ENCODE measurements at regions not wholly inside any gene's neighbourhood (a gene's known extent, or its start where the extent isn't known, plus 50 kb on each side); places are given as distances from the start of the nearest gene placed in this dataset.

DNA sequence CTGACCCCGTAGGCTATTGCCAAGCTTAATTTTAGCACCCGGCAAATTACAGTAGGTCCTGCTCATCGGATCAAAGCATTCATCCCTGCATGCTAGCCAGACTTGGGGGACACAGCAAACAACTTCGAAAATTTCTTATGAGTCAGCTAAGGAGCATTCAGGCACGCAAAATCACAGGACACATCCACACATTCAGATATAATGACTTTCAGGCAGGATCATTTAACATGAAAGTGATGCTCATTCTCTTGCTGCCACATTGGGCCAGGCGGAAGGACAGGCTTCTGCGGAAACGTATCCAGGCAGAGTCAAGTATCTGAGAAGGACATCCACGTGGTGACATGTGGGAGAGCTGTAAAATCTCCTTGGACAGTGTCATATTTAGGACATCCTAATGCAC is 474.0 kb upstream of the NRP1 start:
- TF ChIP-seq, protein P1, sequence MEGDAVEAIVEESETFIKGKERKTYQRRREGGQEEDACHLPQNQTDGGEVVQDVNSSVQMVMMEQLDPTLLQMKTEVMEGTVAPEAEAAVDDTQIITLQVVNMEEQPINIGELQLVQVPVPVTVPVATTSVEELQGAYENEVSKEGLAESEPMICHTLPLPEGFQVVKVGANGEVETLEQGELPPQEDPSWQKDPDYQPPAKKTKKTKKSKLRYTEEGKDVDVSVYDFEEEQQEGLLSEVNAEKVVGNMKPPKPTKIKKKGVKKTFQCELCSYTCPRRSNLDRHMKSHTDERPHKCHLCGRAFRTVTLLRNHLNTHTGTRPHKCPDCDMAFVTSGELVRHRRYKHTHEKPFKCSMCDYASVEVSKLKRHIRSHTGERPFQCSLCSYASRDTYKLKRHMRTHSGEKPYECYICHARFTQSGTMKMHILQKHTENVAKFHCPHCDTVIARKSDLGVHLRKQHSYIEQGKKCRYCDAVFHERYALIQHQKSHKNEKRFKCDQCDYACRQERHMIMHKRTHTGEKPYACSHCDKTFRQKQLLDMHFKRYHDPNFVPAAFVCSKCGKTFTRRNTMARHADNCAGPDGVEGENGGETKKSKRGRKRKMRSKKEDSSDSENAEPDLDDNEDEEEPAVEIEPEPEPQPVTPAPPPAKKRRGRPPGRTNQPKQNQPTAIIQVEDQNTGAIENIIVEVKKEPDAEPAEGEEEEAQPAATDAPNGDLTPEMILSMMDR (IDR thresholded peaks at IDR 0.05), result no peak
- Histone ChIP-seq H3K4me3 (no peak overlapping the region), H3K27me3 (no peaks in the 10 kb centered on the region), H3K27ac (no peak overlapping the region), H3K9me3 (no peaks in the 10 kb centered on the region), H3K4me1 (no peaks in the 10 kb centered on the region), H3K36me3 (no peaks in the 10 kb centered on the region)
- no peak for DNase-seq (ENCODE audit: low spot score in 2 of 2)
- intact Hi-C loops (cut with DNase I), result no loop called here

GRCh38 chr10:33807531-33808359 is 473.3 kb upstream of the NRP1 start:
- Histone ChIP-seq H3K27ac (no peak overlapping the region), H3K27me3 (no peaks in the 10 kb centered on the region), H3K4me3 (no peak overlapping the region), H3K36me3 (no peaks in the 10 kb centered on the region), H3K9me3 (no peaks in the 10 kb centered on the region), H3K4me1 (no peaks in the 10 kb centered on the region)
- intact Hi-C loops (cut with DNase I), result no loop called here
- DNase-seq (ENCODE audit: low spot score in 2 of 2), result no peak
- TF ChIP-seq, protein P1 (IDR thresholded peaks at IDR 0.05), result no peak

- Histone ChIP-seq H3K4me3 (no peak overlapping the region), H3K36me3 (no peaks in the 10 kb centered on the region), H3K9me3 (no peaks in the 10 kb centered on the region), H3K27ac (no peak overlapping the region), H3K27me3 (no peaks in the 10 kb centered on the region), H3K4me1 (no peaks in the 10 kb centered on the region)
- TF ChIP-seq, protein P1 (IDR thresholded peaks at IDR 0.05), result no peak
- intact Hi-C loops (cut with DNase I), result no loop called here
- DNase-seq (ENCODE audit: low spot score in 2 of 2), result no peak
Observed at GRCh38 chr10:33805831-33806230, 471.4 kb upstream of the NRP1 start.

- Histone ChIP-seq H3K27ac (no peak overlapping the region), H3K27me3 (no peaks in the 10 kb centered on the region), H3K4me3 (no peak overlapping the region)
Observed at GRCh38 chr10:33804584-33804983, 470.1 kb upstream of the NRP1 start.

GRCh38 chr10:33803248-33803647 is 468.8 kb upstream of the NRP1 start:
- intact Hi-C loops (cut with DNase I), result no loop called here
- TF ChIP-seq, protein P1 (IDR thresholded peaks at IDR 0.05), result no peak
- no peaks in the 10 kb centered on the region for H3K9me3 ChIP-seq
- H3K27ac ChIP-seq, result no peak overlapping the region
- H3K27me3 ChIP-seq, result no peaks in the 10 kb centered on the region
- no peaks in the 10 kb centered on the region for H3K4me1 ChIP-seq
- DNase-seq (ENCODE audit: low spot score in 2 of 2), result no peak
- no peak overlapping the region for H3K4me3 ChIP-seq
- no peaks in the 10 kb centered on the region for H3K36me3 ChIP-seq

More at GRCh38 chr10:33804584-33804983, 470.1 kb upstream of the NRP1 start:
- no peaks in the 10 kb centered on the region for H3K4me1 ChIP-seq
- no peak for DNase-seq (ENCODE audit: low spot score in 2 of 2)
- H3K36me3 ChIP-seq, result no peaks in the 10 kb centered on the region
- TF ChIP-seq, protein P1 (IDR thresholded peaks at IDR 0.05), result no peak
- intact Hi-C loops (cut with DNase I), result no loop called here
- no peaks in the 10 kb centered on the region for H3K9me3 ChIP-seq

All from ascending aorta (tissue), 2 donors.